ENCODE measurements at regions not wholly inside any gene's neighbourhood (a gene's known extent, or its start where the extent isn't known, plus 50 kb on each side); places are given as distances from the start of the nearest gene placed in this dataset.

DNA sequence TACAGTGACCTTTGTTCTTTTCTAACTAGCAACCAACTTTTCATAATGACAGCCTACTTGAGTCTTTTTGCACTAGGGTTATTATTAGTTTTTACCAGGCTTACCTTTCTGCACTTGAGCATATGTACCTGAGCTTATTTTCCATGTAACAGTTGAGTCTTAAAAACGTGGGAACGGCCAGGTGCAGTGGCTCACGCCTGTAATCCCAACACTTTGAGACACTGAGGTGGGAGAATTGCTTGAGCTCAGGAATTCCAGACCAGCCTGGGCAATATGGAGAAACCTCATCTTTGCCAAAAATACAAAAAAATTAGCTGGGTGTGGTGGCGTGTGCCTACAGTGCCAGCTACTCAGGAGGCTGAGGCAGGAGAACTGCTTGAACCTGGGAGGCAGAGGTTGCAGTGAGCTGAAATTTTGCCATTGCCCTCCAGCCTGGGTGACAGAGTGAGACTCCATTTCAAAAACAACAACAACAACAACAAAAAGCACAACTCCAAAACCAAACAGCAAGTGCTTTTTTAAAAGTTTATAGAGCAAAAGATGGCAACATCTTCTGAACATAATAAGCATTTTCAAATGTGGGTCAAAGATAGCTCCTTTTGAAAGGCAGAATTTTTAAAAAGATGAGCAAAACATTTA, 57.1 kb upstream of the CD28 start:
- TF ChIP-seq EP300 (IDR thresholded peaks at IDR 0.05; ENCODE audit: borderline replicate concordance) (no peak), TCF12 (IDR thresholded peaks at IDR 0.05; ENCODE audit: low read depth) (no peak), TEAD4 (IDR thresholded peaks at IDR 0.05) (no peak), TAF1 (IDR thresholded peaks at IDR 0.05; ENCODE audit: low read depth) (no peak), FOXM1 (IDR thresholded peaks at IDR 0.05; ENCODE audit: borderline replicate concordance, low read depth) (no peak), RAD21 (IDR thresholded peaks at IDR 0.05; ENCODE audit: low read depth) (no peak), ZBTB7A (IDR thresholded peaks at IDR 0.05; ENCODE audit: low read depth) (no peak), NFIC (IDR thresholded peaks at IDR 0.05) (no peak), CEBPB (IDR thresholded peaks at IDR 0.05) (no peak), YY1 (IDR thresholded peaks at IDR 0.05; ENCODE audit: low read depth) (no peak), CREB1 (IDR thresholded peaks at IDR 0.05; ENCODE audit: low read depth) (no peak)
- TF ChIP-seq, protein P1, sequence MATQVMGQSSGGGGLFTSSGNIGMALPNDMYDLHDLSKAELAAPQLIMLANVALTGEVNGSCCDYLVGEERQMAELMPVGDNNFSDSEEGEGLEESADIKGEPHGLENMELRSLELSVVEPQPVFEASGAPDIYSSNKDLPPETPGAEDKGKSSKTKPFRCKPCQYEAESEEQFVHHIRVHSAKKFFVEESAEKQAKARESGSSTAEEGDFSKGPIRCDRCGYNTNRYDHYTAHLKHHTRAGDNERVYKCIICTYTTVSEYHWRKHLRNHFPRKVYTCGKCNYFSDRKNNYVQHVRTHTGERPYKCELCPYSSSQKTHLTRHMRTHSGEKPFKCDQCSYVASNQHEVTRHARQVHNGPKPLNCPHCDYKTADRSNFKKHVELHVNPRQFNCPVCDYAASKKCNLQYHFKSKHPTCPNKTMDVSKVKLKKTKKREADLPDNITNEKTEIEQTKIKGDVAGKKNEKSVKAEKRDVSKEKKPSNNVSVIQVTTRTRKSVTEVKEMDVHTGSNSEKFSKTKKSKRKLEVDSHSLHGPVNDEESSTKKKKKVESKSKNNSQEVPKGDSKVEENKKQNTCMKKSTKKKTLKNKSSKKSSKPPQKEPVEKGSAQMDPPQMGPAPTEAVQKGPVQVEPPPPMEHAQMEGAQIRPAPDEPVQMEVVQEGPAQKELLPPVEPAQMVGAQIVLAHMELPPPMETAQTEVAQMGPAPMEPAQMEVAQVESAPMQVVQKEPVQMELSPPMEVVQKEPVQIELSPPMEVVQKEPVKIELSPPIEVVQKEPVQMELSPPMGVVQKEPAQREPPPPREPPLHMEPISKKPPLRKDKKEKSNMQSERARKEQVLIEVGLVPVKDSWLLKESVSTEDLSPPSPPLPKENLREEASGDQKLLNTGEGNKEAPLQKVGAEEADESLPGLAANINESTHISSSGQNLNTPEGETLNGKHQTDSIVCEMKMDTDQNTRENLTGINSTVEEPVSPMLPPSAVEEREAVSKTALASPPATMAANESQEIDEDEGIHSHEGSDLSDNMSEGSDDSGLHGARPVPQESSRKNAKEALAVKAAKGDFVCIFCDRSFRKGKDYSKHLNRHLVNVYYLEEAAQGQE (IDR thresholded peaks at IDR 0.05; ENCODE audit: low read depth) = no peak
- TF ChIP-seq, protein P2, sequence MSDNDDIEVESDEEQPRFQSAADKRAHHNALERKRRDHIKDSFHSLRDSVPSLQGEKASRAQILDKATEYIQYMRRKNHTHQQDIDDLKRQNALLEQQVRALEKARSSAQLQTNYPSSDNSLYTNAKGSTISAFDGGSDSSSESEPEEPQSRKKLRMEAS (IDR thresholded peaks at IDR 0.05) = no peak

Data from Ishikawa (cell line).